HG03521 (cell line): ENCODE measurements at regions not wholly inside any gene's neighbourhood (a gene's known extent, or its start where the extent isn't known, plus 50 kb on each side); places are given as distances from the start of the nearest gene placed in this dataset.
"Not testable (repeated sequence)": the region's sequence is repeated elsewhere in the genome, so short reads cannot be mapped to it uniquely, and the experiment has no call there.

Source experiments
- ATAC-seq: cut with Tn5 transposase; IDR thresholded peaks from one replicate; pipeline ENCODE4 v1.9.1; 2021; ENCODE audit warnings: mild to moderate bottlenecking, moderate library complexity; ENCODE audit not compliant: unreplicated experiment

GRCh38 chr3:176651622-176652021, 545.7 kb downstream of the TBL1XR1 start:
- ATAC-seq: no peak

DNA sequence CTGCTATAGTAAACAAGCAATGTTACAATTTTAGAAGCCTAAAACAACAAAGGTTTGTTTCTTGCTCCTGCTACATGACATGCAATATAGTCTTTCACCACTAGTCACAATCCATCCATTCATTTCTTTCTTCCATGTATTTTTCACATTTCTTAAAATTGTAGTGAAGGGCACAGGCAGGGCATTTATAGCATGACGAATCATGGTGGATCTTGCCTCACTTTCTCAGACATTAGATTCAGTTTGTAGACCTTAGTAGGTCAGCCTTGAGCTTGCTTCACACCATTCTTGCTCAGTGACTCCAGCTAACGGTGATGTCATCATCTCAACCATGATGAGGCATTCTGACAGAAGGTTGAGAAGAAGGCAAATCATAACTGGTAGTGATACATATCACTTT, 546.8 kb downstream of the TBL1XR1 start:
- no peak for ATAC-seq

GRCh38 chr3:176647987-176648386, 549.3 kb downstream of the TBL1XR1 start:
- no peak for ATAC-seq

DNA sequence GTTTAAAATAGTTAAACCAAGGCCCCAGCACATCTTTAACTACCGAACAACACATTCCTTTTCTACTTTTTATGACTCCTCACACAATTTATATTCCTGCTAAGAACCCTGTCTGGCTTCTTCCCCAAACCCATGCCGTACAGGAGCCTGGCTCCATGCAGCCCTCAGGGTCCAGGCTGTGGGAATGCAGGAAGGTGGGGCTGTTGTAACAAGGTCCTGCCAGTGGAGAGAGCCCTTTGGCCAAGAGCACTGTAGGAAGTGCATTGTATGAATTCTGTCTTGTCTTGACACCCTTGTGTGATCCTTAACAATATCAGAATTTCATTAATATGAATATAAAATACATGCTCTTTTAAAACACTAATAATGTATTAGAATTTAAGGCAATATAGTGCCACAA, 563.8 kb downstream of the TBL1XR1 start:
- no peak for ATAC-seq

DNA sequence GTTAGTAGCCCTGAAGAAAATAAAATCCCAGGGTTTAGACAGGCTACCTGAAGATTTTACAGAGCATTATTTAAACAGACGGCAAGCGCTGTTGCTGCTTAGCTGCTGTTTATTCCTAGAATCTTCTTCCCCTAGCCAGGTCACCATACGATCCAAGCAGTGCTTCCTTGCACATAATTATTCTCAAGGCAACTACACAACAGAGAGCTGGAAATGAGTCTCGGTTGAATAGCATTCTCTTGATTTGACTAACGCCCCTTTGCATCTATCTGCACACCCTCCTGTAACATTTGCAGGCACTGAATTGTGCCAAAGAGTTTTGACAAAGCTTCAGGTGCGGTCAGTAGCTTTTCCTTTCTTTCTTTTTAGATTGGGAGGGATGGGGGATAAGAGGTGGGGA, 564.4 kb downstream of the TBL1XR1 start:
- no peak for ATAC-seq

DNA sequence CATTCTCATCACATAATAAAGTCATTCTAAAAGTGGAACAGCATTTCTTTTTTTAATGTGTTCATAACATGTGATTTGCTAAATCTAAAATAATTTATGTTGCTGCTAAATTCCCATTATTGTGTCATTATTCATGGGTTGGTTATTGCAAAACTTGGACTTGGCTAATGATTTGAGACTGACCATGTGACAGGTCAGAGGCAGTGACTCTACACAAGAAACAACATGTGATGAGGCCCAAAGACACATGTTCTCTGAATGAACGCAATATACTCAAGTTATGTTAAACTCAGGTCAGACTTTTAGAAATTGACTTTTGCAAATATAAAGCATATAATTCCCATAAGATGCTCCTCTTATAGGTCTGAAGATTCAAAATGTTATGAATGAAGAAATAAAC, 566.1 kb downstream of the TBL1XR1 start:
- no peak for ATAC-seq

DNA sequence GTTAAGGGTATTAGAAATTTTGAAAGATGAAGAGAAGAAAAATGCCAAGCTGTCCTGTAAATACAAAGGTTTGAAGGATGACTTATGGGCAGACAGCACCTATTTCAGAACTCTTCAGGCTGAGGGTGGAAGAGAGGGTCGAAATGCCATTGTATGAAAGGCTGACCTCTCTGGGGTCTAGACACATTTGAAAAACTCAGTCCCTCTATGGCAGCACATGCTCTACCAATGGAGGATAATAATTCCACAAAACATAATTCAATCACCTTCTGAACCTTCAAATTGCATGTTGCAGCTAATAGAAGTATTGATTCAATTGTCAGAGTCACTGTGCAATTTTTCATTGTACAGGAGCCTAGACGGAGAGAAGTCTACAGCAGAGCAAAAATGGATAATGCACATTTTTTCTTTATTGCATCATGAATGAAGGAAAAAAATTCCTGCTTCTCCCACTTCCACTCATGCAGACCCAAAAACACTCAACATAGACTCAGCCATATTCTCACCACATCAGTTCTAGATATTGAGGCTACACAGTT, 569.1 kb downstream of the TBL1XR1 start:
- no peak for ATAC-seq

DNA sequence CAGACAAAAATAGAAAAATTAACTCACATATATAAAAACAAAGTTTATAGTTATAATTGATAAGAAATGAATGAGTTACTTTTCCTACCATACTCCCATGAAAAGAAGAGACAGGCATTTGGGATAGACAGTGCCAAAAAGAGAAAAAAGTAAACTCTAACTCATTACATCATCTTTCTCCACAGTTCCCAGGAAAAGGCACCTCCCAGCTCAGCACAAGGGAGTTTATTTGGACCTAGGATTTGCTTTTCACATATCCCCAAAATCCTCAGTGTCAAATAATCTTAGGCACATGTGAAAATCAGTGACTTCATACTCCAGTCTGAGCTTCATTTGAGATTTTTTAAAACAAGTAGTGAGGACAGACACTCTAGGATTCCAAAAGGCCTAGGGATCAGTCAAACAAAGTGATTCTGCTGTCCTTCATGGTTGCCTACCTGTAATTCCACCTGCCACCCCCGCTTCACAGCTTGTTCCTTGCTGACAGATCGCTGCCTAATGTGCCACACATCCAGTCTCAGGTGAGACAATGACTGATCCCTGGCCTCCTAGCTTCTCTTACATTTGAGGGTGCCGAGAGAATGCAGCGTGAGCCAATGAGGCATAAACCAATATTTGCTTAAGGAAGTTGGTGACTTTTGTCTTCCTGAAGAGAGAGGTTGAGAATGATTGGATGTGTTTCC, 573.7 kb downstream of the TBL1XR1 start:
- no peak for ATAC-seq

- ATAC-seq: no peak
Measured at GRCh38 chr3:176619833-176620232, 577.4 kb downstream of the TBL1XR1 start.

- no peak for ATAC-seq
Measured at GRCh38 chr3:176615826-176616225, 581.5 kb downstream of the TBL1XR1 start.

GRCh38 chr3:176611703-176612102, 585.6 kb downstream of the TBL1XR1 start:
- ATAC-seq: no peak

GRCh38 chr3:176609361-176609760, 587.9 kb downstream of the TBL1XR1 start:
- no peak for ATAC-seq

DNA sequence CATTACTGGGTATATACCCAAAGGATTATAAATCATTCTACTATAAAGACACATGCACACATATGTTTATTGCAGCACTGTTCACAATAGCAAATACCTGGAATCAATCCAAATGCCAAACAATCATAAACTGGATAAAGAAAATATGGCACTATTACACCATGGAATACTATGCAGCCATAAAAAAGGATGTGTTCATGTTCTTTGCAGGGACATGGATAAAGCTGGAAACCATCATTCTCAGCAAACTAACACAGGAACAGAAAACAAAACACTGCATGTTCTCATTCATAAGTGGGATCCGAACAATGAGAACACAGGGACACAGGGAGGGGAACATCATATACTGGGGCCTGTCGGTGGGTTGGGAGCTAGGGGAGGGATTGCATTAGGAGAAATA, 591.7 kb downstream of the TBL1XR1 start:
- ATAC-seq: not testable (repeated sequence)

DNA sequence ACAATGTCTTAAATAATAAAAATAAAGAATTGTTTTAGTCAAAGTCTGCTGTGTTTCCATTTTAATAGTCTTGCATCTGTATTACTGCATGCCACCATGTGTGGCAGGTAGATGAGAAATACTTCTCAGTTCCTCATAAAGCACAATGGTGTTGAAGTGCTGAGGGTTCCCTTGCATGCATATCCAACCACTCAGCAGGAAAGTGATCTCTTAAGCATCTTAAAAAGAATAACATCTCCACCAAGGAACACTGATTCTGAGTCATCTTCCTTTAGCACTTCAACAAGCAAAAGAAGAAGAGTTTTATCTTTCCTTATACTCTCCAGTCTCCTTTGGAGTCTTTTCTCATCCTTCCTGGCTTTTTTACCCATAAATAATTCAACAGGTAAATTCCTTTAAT, 602.0 kb downstream of the TBL1XR1 start:
- ATAC-seq: no peak

DNA sequence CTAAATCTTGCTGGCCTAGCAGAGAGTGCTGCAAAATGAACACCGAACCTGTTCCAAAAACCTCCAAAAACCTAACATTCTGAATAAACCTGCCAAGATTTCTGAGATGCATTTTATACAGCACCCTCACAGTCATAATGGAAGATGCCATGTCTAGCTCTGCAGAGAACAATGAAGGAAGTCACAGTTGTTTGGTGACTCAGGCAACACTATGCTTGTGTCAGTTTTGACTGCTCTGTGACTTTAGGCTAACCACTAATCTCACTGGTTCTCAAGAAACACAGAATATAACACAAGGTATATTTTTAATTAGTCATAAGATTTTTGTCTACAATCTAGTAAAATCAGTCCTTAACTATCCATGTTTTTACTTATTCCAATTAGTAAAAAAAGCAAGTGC, 606.6 kb downstream of the TBL1XR1 start:
- no peak for ATAC-seq

GRCh38 chr3:176587089-176587488, 610.2 kb downstream of the TBL1XR1 start:
- ATAC-seq: peak; percentile 62

- no peak for ATAC-seq
Measured at GRCh38 chr3:176584413-176585176, 612.7 kb downstream of the TBL1XR1 start.

GRCh38 chr3:176583956-176584355, 613.3 kb downstream of the TBL1XR1 start:
- ATAC-seq: no peak

DNA sequence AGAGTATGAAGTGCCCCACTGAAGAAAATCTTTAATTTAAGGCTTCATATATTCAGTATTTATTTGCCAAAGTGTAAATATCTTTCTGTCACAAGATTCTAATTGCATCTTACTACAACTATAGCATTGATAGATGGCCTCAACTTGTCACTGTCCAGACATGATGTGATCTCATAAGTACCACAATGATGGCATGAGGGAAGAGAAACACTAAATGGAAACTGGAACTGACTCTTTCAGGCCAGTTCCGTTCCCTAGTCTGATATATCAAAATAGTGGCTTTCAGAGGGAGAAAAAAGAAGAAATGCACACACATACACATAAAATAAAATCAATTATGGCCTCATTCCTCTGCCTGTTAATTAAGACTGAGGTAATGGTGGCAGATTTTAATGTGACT, 615.7 kb downstream of the TBL1XR1 start:
- ATAC-seq: no peak

GRCh38 chr3:176579711-176580185, 617.5 kb downstream of the TBL1XR1 start:
- ATAC-seq: no peak

GRCh38 chr3:176578316-176578715, 619.0 kb downstream of the TBL1XR1 start:
- no peak for ATAC-seq

GRCh38 chr3:176577447-176577846, 619.8 kb downstream of the TBL1XR1 start:
- ATAC-seq: no peak
